Fibroblast of lung (primary cell): ENCODE measurements at regions not wholly inside any gene's neighbourhood (a gene's known extent, or its start where the extent isn't known, plus 50 kb on each side); places are given as distances from the start of the nearest gene placed in this dataset.

Experiments used
- DNase-seq, 2 donors: peaks; one replicate each; pipeline versions ENCODE4 v3.0.0 to v3.0.0-alpha.2; 2010; ENCODE audit warnings: low read depth in 2 of 2
- H2AFZ ChIP-seq: 2 replicates; pipeline ENCODE4 v1.5.1; 2012; ENCODE audit warnings: low read length, control low read depth, inconsistent platforms
- H3K27ac ChIP-seq: 2 replicates; pipeline ENCODE4 v1.5.1; 2011; ENCODE audit warnings: low read length, control low read depth; ENCODE audit not compliant: insufficient read depth
- H3K27me3 ChIP-seq: 2 replicates; pipeline ENCODE4 v1.5.1; 2011; ENCODE audit warnings: mild to moderate bottlenecking, low read length; ENCODE audit not compliant: control insufficient read depth, insufficient read depth
- H3K36me3 ChIP-seq: 2 replicates; pipeline ENCODE4 v1.5.1; 2011; ENCODE audit warnings: low read length; ENCODE audit not compliant: control insufficient read depth, insufficient read depth
- H3K4me1 ChIP-seq: 2 replicates; pipeline ENCODE4 v1.5.1; 2011; ENCODE audit warnings: low read length; ENCODE audit not compliant: control insufficient read depth, insufficient read depth; ENCODE audit errors: extremely low read depth
- H3K4me2 ChIP-seq: 2 replicates; pipeline ENCODE4 v1.5.1; 2011; ENCODE audit warnings: low read length, control low read depth; ENCODE audit not compliant: insufficient read depth; ENCODE audit errors: extremely low read depth
- H3K4me3 ChIP-seq, 4 experiments: fragments of 200-600 bp in 1 of 4; sonication (generic) in 1 of 4; replicated peaks in 1 of 4; 2 replicates each; pipeline ENCODE4 v1.5.1; 2011 to 2016; ENCODE audit warnings: low read length in 4 of 4, low read depth in 3 of 4, mild to moderate bottlenecking in 3 of 4, control low read depth in 2 of 4, inconsistent platforms in 1 of 4, mixed read lengths in 1 of 4; ENCODE audit not compliant: insufficient read depth in 1 of 4; ENCODE audit errors: control extremely low read depth in 1 of 4
- H3K79me2 ChIP-seq: 2 replicates; pipeline ENCODE4 v1.5.1; 2012; ENCODE audit warnings: mild to moderate bottlenecking, low read length, inconsistent platforms; ENCODE audit not compliant: control insufficient read depth, insufficient read depth
- H3K9ac ChIP-seq: 2 replicates; pipeline ENCODE4 v1.5.1; 2011; ENCODE audit warnings: mild to moderate bottlenecking, low read length, control low read depth; ENCODE audit not compliant: insufficient read depth
- H3K9me3 ChIP-seq: 2 replicates; pipeline ENCODE4 v1.5.1; 2012; ENCODE audit warnings: low read depth, low read length; ENCODE audit not compliant: control insufficient read depth, insufficient read depth
- H4K20me1 ChIP-seq: 2 replicates; pipeline ENCODE4 v1.5.1; 2011; ENCODE audit warnings: low read length; ENCODE audit not compliant: control insufficient read depth, insufficient read depth; ENCODE audit errors: extremely low read depth
- CTCF ChIP-seq, 2 donors: IDR thresholded peaks in 1 of 2; conservative IDR thresholded peaks in 1 of 2; 1 replicate in 1 of 2; 2 replicates in 1 of 2; pipeline ENCODE4 v1.5.1; 2011 to 2012; ENCODE audit warnings: low read length in 2 of 2, control low read depth in 1 of 2, inconsistent platforms in 1 of 2, low read depth in 1 of 2, mild to moderate bottlenecking in 1 of 2
- EZH2 ChIP-seq: IDR thresholded peaks from 2 replicates; pipeline ENCODE4 v1.5.1; 2012; ENCODE audit warnings: low read length, control low read depth, mild to moderate bottlenecking; ENCODE audit errors: missing control alignments

- no peaks in the 10 kb centered on the region for H4K20me1 ChIP-seq
- TF ChIP-seq CTCF (conservative IDR thresholded peaks at IDR 0.05 in 1 of 2, IDR thresholded peaks at IDR 0.05 in 1 of 2; ENCODE audit: low read depth in 1 of 2, low read length in 2 of 2), result no peak
- TF ChIP-seq EZH2, result no peak
- no peaks in the 10 kb centered on the region for H3K36me3 ChIP-seq
- no peaks in the 10 kb centered on the region for H3K9me3 ChIP-seq
- no peaks in the 10 kb centered on the region for H3K27me3 ChIP-seq
- no peak overlapping the region for H3K4me3 ChIP-seq
- H3K9ac ChIP-seq, result no peak overlapping the region
- no peak overlapping the region for H3K4me2 ChIP-seq
- DNase-seq, result no peak
- H2AFZ ChIP-seq, result no peak overlapping the region
- H3K27ac ChIP-seq, result no peak overlapping the region
- H3K79me2 ChIP-seq, result no peaks in the 10 kb centered on the region
- H3K4me1 ChIP-seq, result no peaks in the 10 kb centered on the region
Measured at GRCh38 chr12:126734710-126735109, 1532.3 kb upstream of the TMEM132C start.

GRCh38 chr12:126741536-126742240, 1525.3 kb upstream of the TMEM132C start:
- Histone ChIP-seq H3K9me3 (no peaks in the 10 kb centered on the region), H3K4me2 (no peak overlapping the region), H2AFZ (no peak overlapping the region), H4K20me1 (no peaks in the 10 kb centered on the region), H3K4me1 (no peaks in the 10 kb centered on the region), H3K79me2 (no peaks in the 10 kb centered on the region), H3K27me3 (no peaks in the 10 kb centered on the region), H3K27ac (no peak overlapping the region), H3K36me3 (no peaks in the 10 kb centered on the region), H3K9ac (no peak overlapping the region), H3K4me3 (no peak overlapping the region)
- TF ChIP-seq EZH2, result no peak
- TF ChIP-seq CTCF (conservative IDR thresholded peaks at IDR 0.05 in 1 of 2, IDR thresholded peaks at IDR 0.05 in 1 of 2; ENCODE audit: low read depth in 1 of 2, low read length in 2 of 2), result no peak
- DNase-seq, result peak in 1 of 2 donors; percentile 4

- no peaks in the 10 kb centered on the region for H3K4me1 ChIP-seq
- no peak overlapping the region for H3K4me3 ChIP-seq
- no peak overlapping the region for H3K27ac ChIP-seq
- H2AFZ ChIP-seq, result no peak overlapping the region
- no peak overlapping the region for H3K9ac ChIP-seq
- TF ChIP-seq CTCF (conservative IDR thresholded peaks at IDR 0.05 in 1 of 2, IDR thresholded peaks at IDR 0.05 in 1 of 2; ENCODE audit: low read depth in 1 of 2, low read length in 2 of 2) (no peak), EZH2 (no peak)
- no peaks in the 10 kb centered on the region for H3K27me3 ChIP-seq
- H3K36me3 ChIP-seq, result no peaks in the 10 kb centered on the region
- no peak overlapping the region for H3K4me2 ChIP-seq
- no peaks in the 10 kb centered on the region for H4K20me1 ChIP-seq
- no peak for DNase-seq
- H3K79me2 ChIP-seq, result no peaks in the 10 kb centered on the region
- H3K9me3 ChIP-seq, result no peaks in the 10 kb centered on the region
Measured at GRCh38 chr12:126742241-126742641, 1524.7 kb upstream of the TMEM132C start.
